Neural progenitor cell (in vitro differentiated cells): ENCODE measurements at regions not wholly inside any gene's neighbourhood (a gene's known extent, or its start where the extent isn't known, plus 50 kb on each side); places are given as distances from the start of the nearest gene placed in this dataset.

Source experiments
- DNase-seq: peaks from one replicate; pipeline ENCODE4 v3.0.0-alpha.2; 2016; ENCODE audit warnings: low spot score
- H2AFZ ChIP-seq: fragments of 200-600 bp; sonication (generic); replicated peaks from 2 replicates; pipeline ENCODE4 v1.6.1; 2016; ENCODE audit warnings: antibody characterized with exemption
- H3F3A ChIP-seq: fragments of 200-600 bp; sonication (generic); 2 replicates; pipeline ENCODE4 v1.6.1; 2016; ENCODE audit warnings: antibody characterized with exemption, low read depth
- H3K27ac ChIP-seq: fragments of 200-600 bp; sonication (generic); 2 replicates; pipeline ENCODE4 v1.5.1; 2016; ENCODE audit warnings: mild to moderate bottlenecking
- H3K27me3 ChIP-seq: fragments of 200-600 bp; sonication (generic); 2 replicates; pipeline ENCODE4 v1.6.1; 2016; ENCODE audit warnings: mild to moderate bottlenecking, moderate library complexity
- H3K36me3 ChIP-seq: fragments of 200-600 bp; sonication (generic); 2 replicates; pipeline ENCODE4 v1.5.1; 2016
- H3K4me1 ChIP-seq: fragments of 200-600 bp; sonication (generic); 2 replicates; pipeline ENCODE4 v1.6.1; 2016; ENCODE audit warnings: mixed run types
- H3K4me2 ChIP-seq: fragments of 200-600 bp; sonication (generic); 2 replicates; pipeline ENCODE4 v1.6.1; 2016
- H3K4me3 ChIP-seq: fragments of 200-600 bp; sonication (generic); 2 replicates; pipeline ENCODE4 v1.5.1; 2016
- H3K79me2 ChIP-seq: fragments of 200-600 bp; sonication (generic); 2 replicates; pipeline ENCODE4 v1.6.1; 2016; ENCODE audit warnings: low read depth
- H3K9ac ChIP-seq: fragments of 200-600 bp; sonication (generic); 2 replicates; pipeline ENCODE4 v1.6.1; 2016
- H3K9me3 ChIP-seq: fragments of 200-600 bp; sonication (generic); 2 replicates; pipeline ENCODE4 v1.5.1; 2016; ENCODE audit warnings: low read depth
- H4K20me1 ChIP-seq: fragments of 200-600 bp; sonication (generic); 2 replicates; pipeline ENCODE4 v1.6.1; 2016; ENCODE audit warnings: low read depth
- H3K27ac Mint-ChIP-seq: 3 replicates; pipeline ENCODE4 v1.8.0; 2021; ENCODE audit warnings: mixed read lengths
- H3K27me3 Mint-ChIP-seq: 2 replicates; pipeline ENCODE4 v1.8.0; 2022; ENCODE audit warnings: low read depth, mild to moderate bottlenecking, inconsistent platforms, moderate library complexity, mixed read lengths; ENCODE audit not compliant: insufficient read depth
- H3K36me3 Mint-ChIP-seq: 3 replicates; pipeline ENCODE4 v1.8.0; 2021; ENCODE audit warnings: mixed read lengths
- H3K4me1 Mint-ChIP-seq: 3 replicates; pipeline ENCODE4 v1.8.0; 2021; ENCODE audit warnings: mixed read lengths
- H3K4me3 Mint-ChIP-seq: 3 replicates; pipeline ENCODE4 v1.8.0; 2021; ENCODE audit warnings: mild to moderate bottlenecking, moderate library complexity, mixed read lengths
- H3K9me3 Mint-ChIP-seq: 3 replicates; pipeline ENCODE4 v1.8.0; 2020; ENCODE audit warnings: mixed read lengths
- CTCF ChIP-seq: fragments of 200-600 bp; sonication (generic); IDR thresholded peaks from 2 replicates; pipeline ENCODE4 v1.5.1; 2017; ENCODE audit warnings: antibody characterized with exemption, mild to moderate bottlenecking
- EZH2 ChIP-seq: fragments of 200-600 bp; sonication (generic); IDR thresholded peaks from 2 replicates; pipeline ENCODE4 v1.6.1; 2017; ENCODE audit warnings: antibody characterized with exemption, mild to moderate bottlenecking, moderate library complexity
- EZH2phosphoT487 ChIP-seq: fragments of 200-600 bp; sonication (generic); IDR thresholded peaks from 2 replicates; pipeline ENCODE4 v1.6.1; 2017; ENCODE audit warnings: antibody characterized with exemption

GRCh38 chr13:107003911-107004310 is 436.0 kb upstream of the ARGLU1 start:
- Mint-ChIP-seq H3K27me3 (peaks cover 5% of the 10 kb centered on the region), H3K9me3 (no peaks in the 10 kb centered on the region), H3K36me3 (no peaks in the 10 kb centered on the region), H3K4me3 (no peak overlapping the region), H3K4me1 (peaks cover 14% of the 10 kb centered on the region), H3K27ac (no peak overlapping the region)
- no peak for TF ChIP-seq CTCF
- no peak for TF ChIP-seq EZH2
- TF ChIP-seq EZH2phosphoT487, result no peak
- Histone ChIP-seq H3K79me2 (no peaks in the 10 kb centered on the region), H3K9ac (no peak overlapping the region), H3K4me2 (no peak overlapping the region), H3K27me3 (no peaks in the 10 kb centered on the region), H2AFZ (no peak overlapping the region), H3K4me3 (no peak overlapping the region), H4K20me1 (no peaks in the 10 kb centered on the region), H3K4me1 (no peaks in the 10 kb centered on the region), H3K27ac (no peak overlapping the region), H3K36me3 (no peaks in the 10 kb centered on the region), H3K9me3 (no peaks in the 10 kb centered on the region), H3F3A (no peaks in the 10 kb centered on the region)
- DNase-seq, result no peak

- Histone ChIP-seq H3K4me3 (no peak overlapping the region), H3K4me1 (no peaks in the 10 kb centered on the region), H3K36me3 (no peaks in the 10 kb centered on the region), H3K79me2 (no peaks in the 10 kb centered on the region), H3K27ac (no peak overlapping the region), H2AFZ (no peak overlapping the region), H3F3A (no peaks in the 10 kb centered on the region), H4K20me1 (no peaks in the 10 kb centered on the region), H3K9me3 (no peaks in the 10 kb centered on the region), H3K9ac (no peak overlapping the region), H3K4me2 (no peak overlapping the region), H3K27me3 (no peaks in the 10 kb centered on the region)
- no peak overlapping the region for H3K27ac Mint-ChIP-seq
- no peak for TF ChIP-seq EZH2phosphoT487
- TF ChIP-seq CTCF, result no peak
- TF ChIP-seq EZH2, result no peak
- no peaks in the 10 kb centered on the region for H3K27me3 Mint-ChIP-seq
- H3K36me3 Mint-ChIP-seq, result no peaks in the 10 kb centered on the region
- no peaks in the 10 kb centered on the region for H3K9me3 Mint-ChIP-seq
- no peak for DNase-seq
- H3K4me1 Mint-ChIP-seq, result no peaks in the 10 kb centered on the region
- no peak overlapping the region for H3K4me3 Mint-ChIP-seq
Observed at GRCh38 chr13:106998664-106999063, 430.7 kb upstream of the ARGLU1 start.

- no peak for TF ChIP-seq EZH2phosphoT487
- TF ChIP-seq EZH2, result no peak
- TF ChIP-seq CTCF, result no peak
- Mint-ChIP-seq H3K4me1 (no peaks in the 10 kb centered on the region), H3K4me3 (no peak overlapping the region), H3K36me3 (no peaks in the 10 kb centered on the region), H3K9me3 (no peaks in the 10 kb centered on the region), H3K27me3 (no peaks in the 10 kb centered on the region), H3K27ac (no peak overlapping the region)
- Histone ChIP-seq H4K20me1 (no peaks in the 10 kb centered on the region), H3F3A (no peaks in the 10 kb centered on the region), H3K4me3 (no peak overlapping the region), H3K9me3 (no peaks in the 10 kb centered on the region), H3K27ac (no peak overlapping the region), H3K27me3 (no peaks in the 10 kb centered on the region), H3K4me2 (no peak overlapping the region), H3K79me2 (no peaks in the 10 kb centered on the region), H3K4me1 (no peaks in the 10 kb centered on the region), H3K9ac (no peak overlapping the region), H3K36me3 (no peaks in the 10 kb centered on the region), H2AFZ (no peak overlapping the region)
- DNase-seq, result no peak
Observed at GRCh38 chr13:106997696-106998095, 429.8 kb upstream of the ARGLU1 start.
